ENCODE measurements at regions not wholly inside any gene's neighbourhood (a gene's known extent, or its start where the extent isn't known, plus 50 kb on each side); places are given as distances from the start of the nearest gene placed in this dataset.

DNA sequence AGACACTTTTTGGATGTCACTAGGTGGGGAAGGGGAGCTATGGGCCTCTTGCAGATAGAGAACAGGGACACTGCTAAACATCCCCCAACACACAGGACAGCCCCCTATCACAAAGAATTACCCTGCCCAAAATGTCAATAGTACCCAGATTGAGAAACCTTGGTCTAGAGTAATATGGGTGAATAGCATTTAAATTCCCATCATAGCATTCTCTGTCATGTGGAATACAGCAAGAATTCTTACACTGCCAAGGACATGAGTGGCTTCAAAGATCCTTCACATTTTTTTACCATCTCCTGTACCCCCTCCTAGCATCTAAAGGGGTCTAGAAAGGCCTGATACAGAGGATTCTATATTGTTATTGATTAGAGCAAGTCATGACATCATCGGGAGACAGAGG, 83.1 kb upstream of the SSTR4 start (continued):
- TF ChIP-seq DMBX1 (CRISPR knock-in tag; IDR thresholded peaks at IDR 0.05; ENCODE audit: borderline replicate concordance) = no peak
- no peak for TF ChIP-seq SLC30A9 (CRISPR knock-in tag; IDR thresholded peaks at IDR 0.05)
- TF ChIP-seq, protein P1, sequence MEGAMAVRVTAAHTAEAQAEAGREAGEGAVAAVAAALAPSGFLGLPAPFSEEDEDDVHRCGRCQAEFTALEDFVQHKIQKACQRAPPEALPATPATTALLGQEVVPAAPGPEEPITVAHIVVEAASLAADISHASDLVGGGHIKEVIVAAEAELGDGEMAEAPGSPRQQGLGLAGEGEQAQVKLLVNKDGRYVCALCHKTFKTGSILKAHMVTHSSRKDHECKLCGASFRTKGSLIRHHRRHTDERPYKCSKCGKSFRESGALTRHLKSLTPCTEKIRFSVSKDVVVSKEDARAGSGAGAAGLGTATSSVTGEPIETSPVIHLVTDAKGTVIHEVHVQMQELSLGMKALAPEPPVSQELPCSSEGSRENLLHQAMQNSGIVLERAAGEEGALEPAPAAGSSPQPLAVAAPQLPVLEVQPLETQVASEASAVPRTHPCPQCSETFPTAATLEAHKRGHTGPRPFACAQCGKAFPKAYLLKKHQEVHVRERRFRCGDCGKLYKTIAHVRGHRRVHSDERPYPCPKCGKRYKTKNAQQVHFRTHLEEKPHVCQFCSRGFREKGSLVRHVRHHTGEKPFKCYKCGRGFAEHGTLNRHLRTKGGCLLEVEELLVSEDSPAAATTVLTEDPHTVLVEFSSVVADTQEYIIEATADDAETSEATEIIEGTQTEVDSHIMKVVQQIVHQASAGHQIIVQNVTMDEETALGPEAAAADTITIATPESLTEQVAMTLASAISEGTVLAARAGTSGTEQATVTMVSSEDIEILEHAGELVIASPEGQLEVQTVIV (CRISPR knock-in tag; IDR thresholded peaks at IDR 0.05; ENCODE audit: borderline replicate concordance) = no peak
- no peak for TF ChIP-seq ZNF197 (CRISPR knock-in tag; IDR thresholded peaks at IDR 0.05; ENCODE audit: low read depth)
- TF ChIP-seq SMAD3 (CRISPR knock-in tag; conservative IDR thresholded peaks at IDR 0.05) = no peak
- no peak for TF ChIP-seq ZNF583 (CRISPR knock-in tag; IDR thresholded peaks at IDR 0.05)

- Histone ChIP-seq H3K9me1 (ENCODE audit: control insufficient read depth, insufficient read depth, low read length) (no peaks in the 10 kb centered on the region), H3K9me3 (replicated peaks; ENCODE audit: control insufficient read depth, insufficient read depth, low read depth, low read length) (no peaks in the 10 kb centered on the region), H3K79me2 (ENCODE audit: control insufficient read depth, insufficient read depth, low read length) (no peaks in the 10 kb centered on the region), H2AFZ (ENCODE audit: low read depth, low read length) (no peak overlapping the region), H3K36me3 (ENCODE audit: control insufficient read depth, insufficient read depth, low read length) (no peaks in the 10 kb centered on the region), H3K27ac (ENCODE audit: extremely low read depth, low read depth, low read length) (no peak overlapping the region), H3K4me3 (no peak overlapping the region), H3K27me3 (ENCODE audit: control insufficient read depth in 2 of 2, insufficient read depth in 2 of 2, low read length in 2 of 2) (peaks cover 0 to 24% of the 10 kb centered on the region in 2 experiments; a peak in 3 of 5 replicates), H3K4me2 (ENCODE audit: insufficient read depth, low read length) (no peak overlapping the region), H3K4me1 (replicated peaks in 1 of 2; ENCODE audit: control insufficient read depth in 2 of 2, insufficient read depth in 2 of 2, low read length in 2 of 2) (no peaks in the 10 kb centered on the region), H3K9ac (ENCODE audit: insufficient read depth in 1 of 2, low read depth in 2 of 2, low read length in 2 of 2) (no peak overlapping the region), H4K20me1 (replicated peaks; ENCODE audit: control insufficient read depth, insufficient read depth, low read length) (no peaks in the 10 kb centered on the region)
- in situ Hi-C loops (cut with MboI) = loop anchor here (25.0 kb wide), 1 partner anchor 617 kb away; no protein-coding TSS in a partner anchor
- ATAC-seq (no peak), DNase-seq (ENCODE audit: extremely low read depth in 1 of 4, low spot score in 3 of 4) (no peak), FAIRE-seq (no peak)
- no peak for TF ChIP-seq GABPA (tag; conservative IDR thresholded peaks at IDR 0.05; ENCODE audit: low read depth)
- CTCF ChIA-PET (ENCODE audit: low intra/inter-chr PET ratio) = no interaction called here
- intact Hi-C loops (cut with micrococcal nuclease) = no loop called here
- WGBS (ENCODE audit: insufficient coverage, low coverage, missing lambda C conversion rate) = 23% methylated on average over 3 of the region's 3 CpGs
- POLR2A ChIA-PET = interaction anchor here (0.6 to 0.8 kb wide), 2 partner anchors 13 to 224 kb away, joined by 3 read pairs; no protein-coding TSS in a partner anchor
- no TSS peak for BruUV-seq (replicated peaks)
Measured at GRCh38 chr20:22954661-22955060, 80.5 kb upstream of the SSTR4 start.

Measured in K562 (cell line).